Mucosa of stomach (tissue), 1 donor: ENCODE measurements at regions not wholly inside any gene's neighbourhood (a gene's known extent, or its start where the extent isn't known, plus 50 kb on each side); places are given as distances from the start of the nearest gene placed in this dataset.

Experiments
- H3K27me3 ChIP-seq: one replicate; pipeline ENCODE4 v1.7.0; 2013; ENCODE audit warnings: mild to moderate bottlenecking, low read length; ENCODE audit not compliant: control insufficient read depth, insufficient read depth
- H3K36me3 ChIP-seq: one replicate; pipeline ENCODE4 v1.7.0; 2013; ENCODE audit warnings: low read length; ENCODE audit not compliant: control insufficient read depth, insufficient read depth
- H3K4me1 ChIP-seq: one replicate; pipeline ENCODE4 v1.7.0; 2013; ENCODE audit warnings: mild to moderate bottlenecking, low read length; ENCODE audit not compliant: control insufficient read depth, insufficient read depth
- H3K4me3 ChIP-seq: one replicate; pipeline ENCODE4 v1.7.0; 2013; ENCODE audit warnings: low read length
- H3K9ac ChIP-seq: one replicate; pipeline ENCODE4 v1.7.0; 2013; ENCODE audit warnings: mild to moderate bottlenecking, low read length, moderate library complexity
- H3K9me3 ChIP-seq: one replicate; pipeline ENCODE4 v1.7.0; 2013; ENCODE audit warnings: mild to moderate bottlenecking, low read length, moderate library complexity; ENCODE audit not compliant: control insufficient read depth
- donor health status: Pancreatic carcinoma.

GRCh38 chr4:179278647-179279046, 1836.4 kb upstream of the AGA start:
- Histone ChIP-seq H3K4me3 (no peak overlapping the region), H3K9ac (no peak overlapping the region), H3K36me3 (no peaks in the 10 kb centered on the region), H3K27me3 (no peaks in the 10 kb centered on the region), H3K4me1 (no peaks in the 10 kb centered on the region), H3K9me3 (no peaks in the 10 kb centered on the region)

- H3K4me1 ChIP-seq = no peaks in the 10 kb centered on the region
- no peak overlapping the region for H3K9ac ChIP-seq
- no peak overlapping the region for H3K4me3 ChIP-seq
- no peaks in the 10 kb centered on the region for H3K9me3 ChIP-seq
- no peaks in the 10 kb centered on the region for H3K36me3 ChIP-seq
- no peaks in the 10 kb centered on the region for H3K27me3 ChIP-seq
These were observed 1843.5 kb upstream of the AGA start for GRCh38 chr4:179285696-179286095.

GRCh38 chr4:179291657-179292056, 1849.4 kb upstream of the AGA start:
- H3K9me3 ChIP-seq = no peaks in the 10 kb centered on the region
- H3K4me1 ChIP-seq = no peaks in the 10 kb centered on the region
- no peaks in the 10 kb centered on the region for H3K27me3 ChIP-seq
- H3K9ac ChIP-seq = no peak overlapping the region
- H3K4me3 ChIP-seq = no peak overlapping the region
- H3K36me3 ChIP-seq = no peaks in the 10 kb centered on the region

- H3K4me1 ChIP-seq = no peaks in the 10 kb centered on the region
- no peaks in the 10 kb centered on the region for H3K27me3 ChIP-seq
- no peak overlapping the region for H3K4me3 ChIP-seq
- no peaks in the 10 kb centered on the region for H3K9me3 ChIP-seq
- H3K36me3 ChIP-seq = no peaks in the 10 kb centered on the region
- no peak overlapping the region for H3K9ac ChIP-seq
These were observed 1850.2 kb upstream of the AGA start for GRCh38 chr4:179292468-179292867.

GRCh38 chr4:179307297-179308136, 1865.3 kb upstream of the AGA start:
- H3K9me3 ChIP-seq = no peaks in the 10 kb centered on the region
- no peaks in the 10 kb centered on the region for H3K36me3 ChIP-seq
- H3K4me3 ChIP-seq = no peak overlapping the region
- H3K27me3 ChIP-seq = no peaks in the 10 kb centered on the region
- H3K9ac ChIP-seq = no peak overlapping the region
- no peaks in the 10 kb centered on the region for H3K4me1 ChIP-seq

GRCh38 chr4:179313823-179314222, 1871.6 kb upstream of the AGA start:
- Histone ChIP-seq H3K4me3 (no peak overlapping the region), H3K9ac (no peak overlapping the region), H3K4me1 (no peaks in the 10 kb centered on the region), H3K9me3 (no peaks in the 10 kb centered on the region), H3K27me3 (no peaks in the 10 kb centered on the region), H3K36me3 (no peaks in the 10 kb centered on the region)

- no peaks in the 10 kb centered on the region for H3K36me3 ChIP-seq
- no peaks in the 10 kb centered on the region for H3K27me3 ChIP-seq
- H3K4me3 ChIP-seq = no peak overlapping the region
- no peak overlapping the region for H3K9ac ChIP-seq
- H3K4me1 ChIP-seq = no peaks in the 10 kb centered on the region
- H3K9me3 ChIP-seq = no peaks in the 10 kb centered on the region
These were observed 1882.9 kb upstream of the AGA start for GRCh38 chr4:179325181-179325580.

- no peaks in the 10 kb centered on the region for H3K27me3 ChIP-seq
- no peaks in the 10 kb centered on the region for H3K4me1 ChIP-seq
- no peaks in the 10 kb centered on the region for H3K9me3 ChIP-seq
- no peaks in the 10 kb centered on the region for H3K36me3 ChIP-seq
- H3K4me3 ChIP-seq = no peak overlapping the region
- no peak overlapping the region for H3K9ac ChIP-seq
These were observed 1886.4 kb upstream of the AGA start for GRCh38 chr4:179328627-179329026.

GRCh38 chr4:179331362-179331761, 1889.1 kb upstream of the AGA start:
- Histone ChIP-seq H3K36me3 (no peaks in the 10 kb centered on the region), H3K4me1 (no peaks in the 10 kb centered on the region), H3K4me3 (no peak overlapping the region), H3K9ac (no peak overlapping the region), H3K27me3 (no peaks in the 10 kb centered on the region), H3K9me3 (no peaks in the 10 kb centered on the region)

- Histone ChIP-seq H3K9ac (no peak overlapping the region), H3K4me1 (no peaks in the 10 kb centered on the region), H3K9me3 (no peaks in the 10 kb centered on the region), H3K27me3 (no peaks in the 10 kb centered on the region), H3K36me3 (no peaks in the 10 kb centered on the region), H3K4me3 (no peak overlapping the region)
These were observed 1902.6 kb upstream of the AGA start for GRCh38 chr4:179344861-179345260.

- H3K36me3 ChIP-seq = no peaks in the 10 kb centered on the region
- H3K4me1 ChIP-seq = no peaks in the 10 kb centered on the region
- H3K27me3 ChIP-seq = no peaks in the 10 kb centered on the region
- H3K9ac ChIP-seq = no peak overlapping the region
- H3K4me3 ChIP-seq = no peak overlapping the region
- H3K9me3 ChIP-seq = no peaks in the 10 kb centered on the region
These were observed 1910.0 kb upstream of the AGA start for GRCh38 chr4:179352221-179352620.

GRCh38 chr4:179353786-179354185, 1911.5 kb upstream of the AGA start:
- Histone ChIP-seq H3K4me1 (no peaks in the 10 kb centered on the region), H3K9ac (no peak overlapping the region), H3K4me3 (no peak overlapping the region), H3K27me3 (no peaks in the 10 kb centered on the region), H3K36me3 (no peaks in the 10 kb centered on the region), H3K9me3 (no peaks in the 10 kb centered on the region)
